GM12878 (cell line): ENCODE measurements at regions not wholly inside any gene's neighbourhood (a gene's known extent, or its start where the extent isn't known, plus 50 kb on each side); places are given as distances from the start of the nearest gene placed in this dataset.

ENCODE experiments used
- EZH2 ChIP-seq: IDR thresholded peaks from 2 replicates; pipeline ENCODE4 v1.6.1; 2012; ENCODE audit warnings: low read depth, mild to moderate bottlenecking, control low read depth, inconsistent platforms, low read length, borderline replicate concordance; ENCODE audit not compliant: control insufficient read depth
- NR2C1 ChIP-seq: fragments of 450-650 bp; IDR thresholded peaks from 2 replicates; pipeline ENCODE4 v1.6.1; 2017; ENCODE audit warnings: antibody characterized with exemption, mild to moderate bottlenecking, moderate library complexity
- RFX5 ChIP-seq: IDR thresholded peaks from 2 replicates; pipeline ENCODE4 v1.6.1; 2011; ENCODE audit warnings: low read depth, low read length, improper control_type of control experiment
- TF ChIP-seq, protein P1 (sequence below), 3 experiments: IDR thresholded peaks in 2 of 3; conservative IDR thresholded peaks in 1 of 3; 2 replicates each; pipeline ENCODE4 v1.5.1; 2011; ENCODE audit warnings: low read depth in 3 of 3, low read length in 3 of 3, mild to moderate bottlenecking in 3 of 3, control low read depth in 2 of 3, moderate library complexity in 2 of 3, inconsistent platforms in 1 of 3, mixed read lengths in 1 of 3; ENCODE audit not compliant: control insufficient read depth in 2 of 3, insufficient read depth in 1 of 3; ENCODE audit errors: extremely low read depth in 1 of 3

DNA sequence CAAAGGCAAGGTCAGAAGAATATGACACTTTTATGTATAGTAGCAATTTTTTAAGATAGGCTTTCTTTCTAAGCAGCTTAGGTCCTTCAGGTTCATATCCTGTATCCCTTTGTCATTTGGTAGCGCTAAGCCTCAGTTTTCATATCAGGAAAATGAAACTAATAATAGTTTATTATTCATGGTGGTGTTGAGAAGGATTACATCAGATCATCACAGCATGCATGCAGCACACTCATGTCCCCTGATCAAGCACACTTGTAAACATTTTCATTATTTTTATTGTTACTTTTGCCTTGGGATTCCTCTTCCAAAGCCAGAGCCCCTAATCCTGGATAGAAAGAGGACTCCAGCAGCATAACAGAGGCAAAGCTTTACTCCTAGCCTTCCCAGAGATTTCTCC lies 70.2 kb upstream of the ADGRF1 start:
- no peak for TF ChIP-seq NR2C1
- TF ChIP-seq EZH2 = no peak
- TF ChIP-seq, protein P1, sequence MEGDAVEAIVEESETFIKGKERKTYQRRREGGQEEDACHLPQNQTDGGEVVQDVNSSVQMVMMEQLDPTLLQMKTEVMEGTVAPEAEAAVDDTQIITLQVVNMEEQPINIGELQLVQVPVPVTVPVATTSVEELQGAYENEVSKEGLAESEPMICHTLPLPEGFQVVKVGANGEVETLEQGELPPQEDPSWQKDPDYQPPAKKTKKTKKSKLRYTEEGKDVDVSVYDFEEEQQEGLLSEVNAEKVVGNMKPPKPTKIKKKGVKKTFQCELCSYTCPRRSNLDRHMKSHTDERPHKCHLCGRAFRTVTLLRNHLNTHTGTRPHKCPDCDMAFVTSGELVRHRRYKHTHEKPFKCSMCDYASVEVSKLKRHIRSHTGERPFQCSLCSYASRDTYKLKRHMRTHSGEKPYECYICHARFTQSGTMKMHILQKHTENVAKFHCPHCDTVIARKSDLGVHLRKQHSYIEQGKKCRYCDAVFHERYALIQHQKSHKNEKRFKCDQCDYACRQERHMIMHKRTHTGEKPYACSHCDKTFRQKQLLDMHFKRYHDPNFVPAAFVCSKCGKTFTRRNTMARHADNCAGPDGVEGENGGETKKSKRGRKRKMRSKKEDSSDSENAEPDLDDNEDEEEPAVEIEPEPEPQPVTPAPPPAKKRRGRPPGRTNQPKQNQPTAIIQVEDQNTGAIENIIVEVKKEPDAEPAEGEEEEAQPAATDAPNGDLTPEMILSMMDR (IDR thresholded peaks at IDR 0.05 in 2 of 3, conservative IDR thresholded peaks at IDR 0.05 in 1 of 3; ENCODE audit: control insufficient read depth in 2 of 3, extremely low read depth in 1 of 3, insufficient read depth in 1 of 3, low read depth in 3 of 3, low read length in 3 of 3) = no peak
- TF ChIP-seq RFX5 = no peak
